RKO (cell line): ENCODE measurements at regions not wholly inside any gene's neighbourhood (a gene's known extent, or its start where the extent isn't known, plus 50 kb on each side); places are given as distances from the start of the nearest gene placed in this dataset.

Experiments
- DNase-seq: peaks from one replicate; pipeline ENCODE4 v3.0.0-alpha.2; 2016; ENCODE audit warnings: low spot score

DNA sequence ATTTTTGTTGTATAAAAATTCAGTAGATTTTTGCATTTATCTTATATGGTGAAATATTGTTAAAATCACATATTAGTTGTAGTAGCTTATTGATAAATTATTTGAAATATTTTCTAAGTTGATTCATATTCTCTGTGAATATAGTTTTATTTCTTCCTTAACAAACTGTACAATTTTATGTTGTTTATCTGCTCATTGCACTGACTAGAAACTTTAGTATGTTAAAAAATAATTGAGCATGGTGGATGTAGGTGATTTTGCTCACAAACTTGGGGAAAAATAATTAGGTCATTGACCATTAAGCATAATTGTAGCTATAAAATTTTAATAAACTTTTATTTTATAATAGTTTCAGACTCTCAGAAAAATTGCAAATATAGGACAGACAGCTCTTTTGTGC, 1445.3 kb upstream of the MIR17HG start:
- DNase-seq: no peak

DNA sequence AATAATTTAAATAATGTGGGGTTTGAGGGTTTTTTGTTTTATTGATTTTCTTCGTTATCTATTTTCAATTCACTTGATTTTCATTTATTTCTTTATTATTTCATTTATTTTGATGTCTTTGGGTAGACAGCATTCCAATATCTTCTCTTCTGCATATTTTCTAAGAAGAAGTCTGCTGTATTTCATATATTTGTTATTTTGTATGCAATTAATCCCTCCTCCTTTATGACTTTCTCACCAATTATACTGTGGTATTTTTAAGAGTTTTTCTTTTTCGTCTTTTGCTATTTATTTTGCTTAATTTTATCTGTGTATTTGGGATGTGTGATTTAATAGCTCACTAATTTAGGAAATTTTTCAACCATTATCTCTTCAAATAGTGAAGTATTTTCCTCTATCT, 1444.4 kb upstream of the MIR17HG start:
- DNase-seq: no peak

DNA sequence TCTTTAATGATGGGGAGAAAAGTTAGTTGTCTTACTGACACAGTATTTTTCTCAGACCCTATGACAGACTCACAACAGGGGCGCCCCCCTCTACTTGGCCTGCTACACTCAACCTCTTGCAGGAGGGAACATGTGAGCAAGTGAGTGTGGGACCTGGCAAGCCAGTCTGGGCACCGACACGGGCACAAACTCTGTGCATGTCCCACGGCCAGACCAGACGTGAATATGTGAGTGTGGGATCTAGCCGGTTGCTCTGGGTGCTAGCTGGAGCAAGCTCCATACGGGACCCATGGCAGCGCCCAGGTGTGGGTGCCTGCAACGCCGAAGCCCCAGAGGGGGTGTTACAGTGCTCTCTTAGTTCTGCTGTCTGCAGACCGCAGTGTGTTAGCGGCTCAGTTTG, 1437.3 kb upstream of the MIR17HG start:
- no peak for DNase-seq

DNA sequence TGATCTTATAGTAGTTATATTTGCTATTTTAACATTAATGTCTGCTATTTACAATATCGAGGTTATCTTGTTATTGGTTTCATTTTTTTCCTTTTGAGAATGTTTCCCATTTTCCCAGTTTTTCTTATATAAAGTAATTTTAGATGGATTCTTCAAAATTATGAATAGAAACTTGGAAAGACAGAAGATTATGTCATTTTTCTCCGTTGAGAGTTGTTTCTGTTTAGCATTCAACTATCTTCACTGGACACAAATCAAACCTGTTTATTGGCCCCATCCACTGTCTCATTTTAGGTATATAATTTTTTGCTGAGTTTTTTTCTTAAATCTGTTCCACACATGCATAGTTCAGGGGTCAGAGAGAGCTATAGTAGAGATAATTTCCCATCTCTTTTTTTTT, 1430.9 kb upstream of the MIR17HG start:
- no peak for DNase-seq

GRCh38 chr13:89920461-89920860, 1427.0 kb upstream of the MIR17HG start:
- DNase-seq: no peak

- DNase-seq: no peak
Measured at GRCh38 chr13:89923052-89923451, 1424.4 kb upstream of the MIR17HG start.

GRCh38 chr13:89923736-89924135, 1423.8 kb upstream of the MIR17HG start:
- DNase-seq: peak; percentile 23

- DNase-seq: peak; percentile 53
Measured at GRCh38 chr13:89925107-89925506, 1422.4 kb upstream of the MIR17HG start.

DNA sequence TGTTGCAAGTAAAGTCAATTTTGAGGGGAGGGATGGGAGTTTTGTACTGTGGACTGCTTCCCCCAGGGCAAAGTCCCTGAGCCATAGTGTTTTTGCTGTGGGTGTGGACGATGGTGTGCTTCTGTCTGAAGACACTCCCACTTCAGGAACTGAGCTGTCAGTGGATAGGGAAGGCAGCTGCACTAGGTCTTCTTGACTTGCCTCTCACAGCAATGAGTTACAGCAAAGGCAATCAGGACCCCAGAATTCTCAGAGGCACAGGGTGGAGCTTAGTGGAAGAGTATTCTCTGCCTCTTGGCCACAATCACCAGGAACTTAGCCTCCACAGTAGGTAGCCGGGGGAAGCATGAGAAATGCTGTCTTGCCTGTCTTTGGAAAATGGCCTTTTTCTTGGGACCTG, 1416.6 kb upstream of the MIR17HG start:
- no peak for DNase-seq

- DNase-seq: no peak
Measured at GRCh38 chr13:89932902-89933301, 1414.6 kb upstream of the MIR17HG start.

DNA sequence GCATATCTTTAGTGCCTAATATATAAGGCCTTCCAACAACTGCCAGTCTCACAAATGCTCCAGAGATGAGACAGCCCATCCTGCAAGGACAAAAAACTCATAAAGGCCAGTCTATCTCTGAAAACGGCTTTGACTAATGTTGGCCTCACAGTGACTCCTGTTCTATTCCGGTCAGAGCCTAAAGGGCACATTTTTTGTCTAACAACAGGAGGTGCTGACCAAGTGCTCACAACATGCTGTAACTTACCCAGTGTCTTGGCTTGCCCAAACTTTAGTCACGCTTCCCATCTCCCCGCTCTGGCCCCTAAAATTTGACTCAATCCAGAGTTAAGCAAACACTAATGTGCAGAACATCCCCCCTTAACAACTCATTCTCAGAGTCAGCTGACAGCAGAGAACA, 1411.2 kb upstream of the MIR17HG start:
- DNase-seq: peak; percentile 12

DNA sequence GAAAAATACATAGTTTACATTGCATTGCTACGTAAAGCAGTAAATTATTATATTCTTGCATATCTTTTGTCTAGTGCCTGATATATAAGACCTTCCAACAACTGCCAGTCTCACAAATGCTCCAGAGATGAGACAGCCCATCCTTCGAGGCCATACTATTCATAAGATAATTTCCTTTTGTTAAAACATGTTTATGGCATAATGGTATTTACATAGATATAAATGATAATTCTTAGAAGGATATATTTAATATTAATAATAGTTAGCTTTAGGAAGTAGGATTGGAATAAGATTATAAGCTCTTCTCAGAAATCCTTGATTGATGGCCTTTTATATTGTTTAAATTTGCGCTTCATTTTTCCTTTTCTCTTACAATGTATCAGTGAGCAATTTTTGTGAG, 1410.1 kb upstream of the MIR17HG start:
- no peak for DNase-seq

- DNase-seq: no peak
Measured at GRCh38 chr13:89940383-89940782, 1407.1 kb upstream of the MIR17HG start.

DNA sequence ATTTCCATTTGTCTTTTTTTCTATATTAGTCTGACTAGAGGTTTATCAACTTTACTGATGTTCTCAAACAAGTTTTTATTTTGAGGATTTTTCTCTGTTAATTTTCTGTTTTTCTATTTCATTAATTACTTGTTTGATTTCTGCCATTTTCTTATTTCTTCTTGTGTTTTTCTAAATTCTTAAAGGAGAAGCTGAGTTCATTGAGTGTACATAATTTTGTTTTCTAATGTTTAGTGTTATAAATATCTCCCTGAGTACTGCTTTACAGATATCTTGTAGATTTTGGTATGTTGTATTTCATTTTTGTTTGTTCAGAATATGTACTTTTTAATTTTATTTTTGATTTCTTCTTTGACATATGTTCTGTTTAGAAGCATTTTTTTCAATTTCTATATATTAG, 1404.3 kb upstream of the MIR17HG start:
- DNase-seq: no peak

- DNase-seq: no peak
Measured at GRCh38 chr13:89950225-89950624, 1397.3 kb upstream of the MIR17HG start.

GRCh38 chr13:89951341-89951740, 1396.1 kb upstream of the MIR17HG start:
- no peak for DNase-seq

DNA sequence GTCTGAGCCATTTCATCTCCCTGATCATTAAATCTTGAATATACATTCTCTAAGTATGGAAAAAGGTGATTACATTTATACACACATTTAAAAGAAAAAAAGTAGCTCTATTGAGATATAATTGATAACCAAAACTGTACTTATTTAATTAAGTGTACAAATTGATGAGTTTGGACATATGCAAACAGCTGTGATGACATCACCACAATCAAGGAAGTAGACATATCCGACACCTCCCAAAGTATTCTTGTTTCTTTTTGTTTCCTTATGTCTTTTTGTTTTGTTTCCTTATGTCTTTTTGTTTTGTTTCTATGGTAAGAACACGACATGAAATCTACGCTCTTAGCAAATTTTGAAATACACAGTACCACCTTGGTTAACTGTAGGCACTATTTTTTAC, 1393.9 kb upstream of the MIR17HG start:
- DNase-seq: no peak

- DNase-seq: no peak
Measured at GRCh38 chr13:89955773-89956172, 1391.7 kb upstream of the MIR17HG start.

GRCh38 chr13:89959074-89959473, 1388.4 kb upstream of the MIR17HG start:
- no peak for DNase-seq

- no peak for DNase-seq
Measured at GRCh38 chr13:89965252-89965651, 1382.2 kb upstream of the MIR17HG start.

DNA sequence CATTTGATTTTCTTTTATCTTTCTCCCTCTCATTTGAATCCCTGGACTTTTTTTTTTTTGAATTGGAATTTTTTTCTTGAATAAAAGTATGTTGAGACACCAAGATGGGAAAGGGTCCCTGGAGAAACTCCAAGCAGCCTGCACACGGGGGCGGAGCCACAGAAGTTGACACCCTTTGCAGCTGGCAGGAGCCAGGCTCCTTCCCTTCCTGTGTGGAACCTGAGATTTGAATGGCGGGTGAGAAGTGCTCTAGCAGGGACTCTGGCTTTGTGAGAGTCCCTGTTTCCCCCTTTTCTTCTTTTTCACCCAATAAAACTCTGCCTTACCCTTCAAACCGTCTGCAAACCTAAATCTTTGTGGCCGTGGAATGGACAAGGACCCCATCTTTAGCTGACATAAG, 1381.0 kb upstream of the MIR17HG start:
- DNase-seq: no peak

GRCh38 chr13:89967701-89968100, 1379.8 kb upstream of the MIR17HG start:
- no peak for DNase-seq

DNA sequence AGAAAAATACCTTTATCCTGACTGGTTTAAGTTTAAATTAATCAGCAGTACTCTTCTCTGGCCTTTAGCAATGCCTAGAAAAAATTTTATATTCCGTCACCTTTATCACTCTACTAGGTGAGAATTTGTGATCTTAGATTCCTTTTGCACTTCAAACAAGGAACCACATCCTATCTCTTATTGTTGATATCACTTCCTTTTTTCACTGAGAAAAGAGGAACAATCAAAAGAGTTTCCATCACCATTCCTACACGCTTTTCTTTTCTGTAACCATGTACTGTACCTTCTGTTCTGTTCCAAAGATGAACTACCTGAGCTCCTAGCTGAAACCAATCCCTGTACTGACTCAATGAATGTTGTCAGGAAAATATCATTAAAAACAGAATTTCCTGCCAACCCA, 1379.0 kb upstream of the MIR17HG start:
- no peak for DNase-seq

GRCh38 chr13:89970353-89970709, 1377.2 kb upstream of the MIR17HG start:
- no peak for DNase-seq

- DNase-seq: no peak
Measured at GRCh38 chr13:89977203-89977602, 1370.3 kb upstream of the MIR17HG start.
